Caco-2 (cell line): ENCODE measurements at regions not wholly inside any gene's neighbourhood (a gene's known extent, or its start where the extent isn't known, plus 50 kb on each side); places are given as distances from the start of the nearest gene placed in this dataset.
"Not testable (repeated sequence)": the region's sequence is repeated elsewhere in the genome, so short reads cannot be mapped to it uniquely, and the experiment has no call there.

Experiments used
- BruUV-seq: library from RNA; stranded (reverse); fragments of 400-500 nt; replicated peaks from 2 replicates; lab custom pipeline; 2021; lab: Mats Ljungman, UMichigan
- CTCF ChIA-PET: fragments of 300-600 bp; sonication (Branson Sonifier 250); formaldehyde crosslinking; loops from one replicate; lab custom pipeline; 2022; ENCODE audit warnings: antibody characterized with exemption; lab: Charles Lee
- POLR2A ChIA-PET: fragments of 300-600 bp; sonication (Branson Sonifier 250); formaldehyde crosslinking; loops from one replicate; lab custom pipeline; 2022; ENCODE audit warnings: antibody characterized with exemption; lab: Charles Lee
- DNase-seq, 2 experiments: peaks; one replicate each; pipeline versions ENCODE4 v3.0.0 to v3.0.0-alpha.2; 2020 to 2022
- H3K27me3 ChIP-seq: replicated peaks from 2 replicates; pipeline ENCODE4 v1.6.0; 2011; ENCODE audit warnings: low read length; ENCODE audit not compliant: control insufficient read depth, insufficient read depth
- H3K36me3 ChIP-seq: 2 replicates; pipeline ENCODE4 v1.5.1; 2011; ENCODE audit warnings: low read length; ENCODE audit not compliant: control insufficient read depth, insufficient read depth
- H3K4me1 ChIP-seq: fragments of 250-450 bp; sonication (Bioruptor Pico); 2 replicates; pipeline ENCODE4 v1.5.1; 2020; ENCODE audit warnings: mild to moderate bottlenecking
- H3K4me3 ChIP-seq: 2 replicates; pipeline ENCODE4 v1.5.1; 2011; ENCODE audit warnings: low read depth, mild to moderate bottlenecking, control low read depth, low read length
- H3K9me3 ChIP-seq: fragments of 250-450 bp; sonication (Bioruptor Pico); 2 replicates; pipeline ENCODE4 v1.5.1; 2020; ENCODE audit warnings: mild to moderate bottlenecking, moderate library complexity
- H3K27ac Mint-ChIP-seq: one replicate; pipeline ENCODE4 v1.8.0; 2022; ENCODE audit warnings: mixed read lengths; ENCODE audit not compliant: unreplicated experiment
- H3K27me3 Mint-ChIP-seq: one replicate; pipeline ENCODE4 v1.8.0; 2022; ENCODE audit warnings: mixed read lengths; ENCODE audit not compliant: insufficient read depth, unreplicated experiment
- H3K36me3 Mint-ChIP-seq: one replicate; pipeline ENCODE4 v1.8.0; 2022; ENCODE audit warnings: mild to moderate bottlenecking, mixed read lengths; ENCODE audit not compliant: insufficient read depth, unreplicated experiment
- H3K4me1 Mint-ChIP-seq: one replicate; pipeline ENCODE4 v1.8.0; 2022; ENCODE audit warnings: low read depth, mixed read lengths; ENCODE audit not compliant: unreplicated experiment
- H3K4me3 Mint-ChIP-seq: one replicate; pipeline ENCODE4 v1.8.0; 2022; ENCODE audit warnings: mild to moderate bottlenecking, moderate library complexity, mixed read lengths; ENCODE audit not compliant: unreplicated experiment
- H3K9me3 Mint-ChIP-seq: one replicate; pipeline ENCODE4 v1.8.0; 2022; ENCODE audit warnings: mixed read lengths; ENCODE audit not compliant: unreplicated experiment
- intact Hi-C: fragments of 100-400 bp; cut with micrococcal nuclease; formaldehyde crosslinking; loops from one replicate; pipeline ENCODE4 v1.10.0; 2022; ENCODE audit not compliant: unreplicated experiment
- TF ChIP-seq, protein P1 (sequence below), 2 experiments: fragments of 200-600 bp in 1 of 2; IDR thresholded peaks; 1 replicate in 1 of 2; 2 replicates in 1 of 2; pipeline versions ENCODE4 v1.5.1 to v1.8.0; 2011 to 2022; ENCODE audit warnings: antibody characterized with exemption in 1 of 2, control low read depth in 1 of 2, inconsistent platforms in 1 of 2, low read depth in 1 of 2, low read length in 1 of 2, mild to moderate bottlenecking in 1 of 2, moderate library complexity in 1 of 2; ENCODE audit not compliant: insufficient read depth in 1 of 2, severe bottlenecking in 1 of 2, unreplicated experiment in 1 of 2

DNA sequence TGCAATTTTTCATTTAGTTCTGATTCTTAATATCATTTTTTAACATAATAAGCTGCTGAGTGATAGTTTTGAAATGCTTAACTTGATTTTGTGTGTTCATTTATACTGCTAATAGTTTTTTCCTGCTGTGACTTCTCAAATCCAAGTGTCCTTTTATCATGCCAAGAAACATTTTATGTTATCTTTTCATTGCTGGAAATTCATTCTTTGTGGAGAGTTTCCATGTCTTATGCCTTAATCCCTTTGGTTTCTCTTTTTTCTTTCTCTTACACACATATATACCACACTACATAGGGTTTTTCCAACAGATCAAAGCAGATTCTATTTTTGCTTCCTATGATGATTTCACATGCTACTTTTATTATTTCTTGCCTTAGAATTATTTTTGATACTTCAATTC, 981.1 kb downstream of the SLC6A15 start:
- H3K9me3 Mint-ChIP-seq, result no peaks in the 10 kb centered on the region
- BruUV-seq, result no TSS peak
- no peak for DNase-seq
- ChIA-PET POLR2A (no interaction called here), CTCF (no interaction called here)
- no peaks in the 10 kb centered on the region for H3K4me1 Mint-ChIP-seq
- H3K27me3 ChIP-seq, result no peaks in the 10 kb centered on the region
- H3K27me3 Mint-ChIP-seq, result no peaks in the 10 kb centered on the region
- TF ChIP-seq, protein P1, sequence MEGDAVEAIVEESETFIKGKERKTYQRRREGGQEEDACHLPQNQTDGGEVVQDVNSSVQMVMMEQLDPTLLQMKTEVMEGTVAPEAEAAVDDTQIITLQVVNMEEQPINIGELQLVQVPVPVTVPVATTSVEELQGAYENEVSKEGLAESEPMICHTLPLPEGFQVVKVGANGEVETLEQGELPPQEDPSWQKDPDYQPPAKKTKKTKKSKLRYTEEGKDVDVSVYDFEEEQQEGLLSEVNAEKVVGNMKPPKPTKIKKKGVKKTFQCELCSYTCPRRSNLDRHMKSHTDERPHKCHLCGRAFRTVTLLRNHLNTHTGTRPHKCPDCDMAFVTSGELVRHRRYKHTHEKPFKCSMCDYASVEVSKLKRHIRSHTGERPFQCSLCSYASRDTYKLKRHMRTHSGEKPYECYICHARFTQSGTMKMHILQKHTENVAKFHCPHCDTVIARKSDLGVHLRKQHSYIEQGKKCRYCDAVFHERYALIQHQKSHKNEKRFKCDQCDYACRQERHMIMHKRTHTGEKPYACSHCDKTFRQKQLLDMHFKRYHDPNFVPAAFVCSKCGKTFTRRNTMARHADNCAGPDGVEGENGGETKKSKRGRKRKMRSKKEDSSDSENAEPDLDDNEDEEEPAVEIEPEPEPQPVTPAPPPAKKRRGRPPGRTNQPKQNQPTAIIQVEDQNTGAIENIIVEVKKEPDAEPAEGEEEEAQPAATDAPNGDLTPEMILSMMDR (IDR thresholded peaks at IDR 0.05; ENCODE audit: insufficient read depth in 1 of 2, low read depth in 1 of 2, low read length in 1 of 2, severe bottlenecking in 1 of 2, unreplicated experiment in 1 of 2), result no peak
- H3K4me3 Mint-ChIP-seq, result no peak overlapping the region
- no peaks in the 10 kb centered on the region for H3K4me1 ChIP-seq
- H3K36me3 ChIP-seq, result no peaks in the 10 kb centered on the region
- intact Hi-C loops, result no loop called here
- H3K4me3 ChIP-seq, result no peak overlapping the region
- no peaks in the 10 kb centered on the region for H3K9me3 ChIP-seq
- no peak overlapping the region for H3K27ac Mint-ChIP-seq
- H3K36me3 Mint-ChIP-seq, result no peaks in the 10 kb centered on the region

DNA sequence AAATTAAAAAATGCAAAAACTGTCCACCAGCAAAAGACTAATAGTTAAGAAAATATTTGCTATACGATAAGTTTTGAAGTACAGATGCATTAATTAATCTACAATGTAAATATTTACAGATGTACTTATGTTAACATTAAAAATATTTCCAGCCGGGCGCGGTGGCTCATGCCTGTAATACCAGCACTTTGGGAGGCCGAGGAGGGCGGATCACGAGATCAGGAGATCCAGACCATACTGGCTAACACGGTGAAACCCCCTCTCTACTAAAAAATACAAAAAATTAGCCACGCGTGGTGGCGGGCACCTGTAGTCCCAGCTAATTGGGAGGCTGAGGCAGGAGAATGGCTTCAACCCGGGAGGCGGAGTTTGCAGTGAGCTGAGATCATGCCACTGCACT, 982.8 kb downstream of the SLC6A15 start:
- H3K27ac Mint-ChIP-seq, H3K4me3 ChIP-seq, H3K9me3 Mint-ChIP-seq, H3K4me1 ChIP-seq, H3K4me1 Mint-ChIP-seq, CTCF ChIA-PET, H3K27me3 Mint-ChIP-seq, H3K36me3 ChIP-seq, intact Hi-C loops, H3K27me3 ChIP-seq, BruUV-seq, H3K36me3 Mint-ChIP-seq, POLR2A ChIA-PET, H3K4me3 Mint-ChIP-seq, DNase-seq, H3K9me3 ChIP-seq: not testable (repeated sequence)

DNA sequence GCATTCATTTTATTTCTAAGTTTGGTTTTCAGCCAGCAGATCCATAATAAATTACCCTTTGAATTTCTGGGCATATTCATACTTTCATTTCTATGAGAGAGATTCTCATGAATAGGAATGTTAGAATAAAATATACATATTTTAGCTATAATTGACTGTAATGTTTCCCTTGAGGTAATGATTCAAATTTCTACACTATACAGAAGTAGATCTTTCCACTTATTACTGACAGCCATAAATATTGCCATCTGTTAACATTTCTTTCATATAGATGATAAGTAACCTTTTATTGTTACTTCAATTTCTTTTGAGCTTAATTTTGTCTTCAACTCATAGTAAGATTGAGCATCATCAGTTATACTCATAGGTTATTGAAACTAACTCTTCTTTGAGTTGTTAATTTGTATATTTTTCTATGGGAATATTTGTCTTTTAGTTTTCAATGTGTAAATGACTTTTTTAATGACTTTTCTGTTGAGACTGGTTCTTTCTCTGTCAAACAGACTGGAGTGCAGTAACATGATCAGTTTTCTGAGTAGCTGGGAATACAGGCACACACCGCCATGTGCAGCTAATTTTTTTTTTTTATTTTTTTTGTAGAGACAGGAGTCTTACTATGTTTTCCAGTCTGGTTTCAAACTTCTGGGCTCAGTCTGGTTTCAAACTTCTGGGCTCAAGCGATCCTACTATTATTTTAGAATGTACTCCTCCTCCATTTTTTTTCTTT, 991.6 kb downstream of the SLC6A15 start:
- Mint-ChIP-seq H3K9me3 (no peaks in the 10 kb centered on the region), H3K36me3 (no peaks in the 10 kb centered on the region), H3K4me3 (no peak overlapping the region), H3K27me3 (no peaks in the 10 kb centered on the region), H3K27ac (no peak overlapping the region), H3K4me1 (no peaks in the 10 kb centered on the region)
- Histone ChIP-seq H3K4me1 (no peaks in the 10 kb centered on the region), H3K4me3 (no peak overlapping the region), H3K36me3 (no peaks in the 10 kb centered on the region), H3K27me3 (no peaks in the 10 kb centered on the region), H3K9me3 (no peaks in the 10 kb centered on the region)
- TF ChIP-seq, protein P1 (IDR thresholded peaks at IDR 0.05; ENCODE audit: insufficient read depth in 1 of 2, low read depth in 1 of 2, low read length in 1 of 2, severe bottlenecking in 1 of 2, unreplicated experiment in 1 of 2), result no peak
- no TSS peak for BruUV-seq
- DNase-seq, result no peak
- intact Hi-C loops, result no loop called here
- POLR2A ChIA-PET, result no interaction called here
- CTCF ChIA-PET, result no interaction called here
